Activated naive CD8-positive, alpha-beta T cell treated with anti-CD3 and anti-CD28 coated beads, Interleukin-2, amount 50 U/mL, for 24 hours (primary cell): ENCODE measurements at regions not wholly inside any gene's neighbourhood (a gene's known extent, or its start where the extent isn't known, plus 50 kb on each side); places are given as distances from the start of the nearest gene placed in this dataset.

Experiments used
- ATAC-seq: fragments of 150-1000 bp; cut with Tn5 transposase; one replicate; pipeline ENCODE4 v1.10.0; 2021
- DNase-seq: peaks from one replicate; pipeline ENCODE4 v3.0.0; 2021
- H3K27ac Mint-ChIP-seq: one replicate; pipeline ENCODE4 v1.8.0; 2021; ENCODE audit warnings: mild to moderate bottlenecking, mixed read lengths
- H3K27me3 Mint-ChIP-seq: one replicate; pipeline ENCODE4 v1.8.0; 2021; ENCODE audit warnings: mixed read lengths
- H3K36me3 Mint-ChIP-seq: one replicate; pipeline ENCODE4 v1.8.0; 2021; ENCODE audit warnings: low read depth, mixed read lengths
- H3K4me1 Mint-ChIP-seq: one replicate; pipeline ENCODE4 v1.8.0; 2021; ENCODE audit warnings: mixed read lengths
- H3K4me3 Mint-ChIP-seq: one replicate; pipeline ENCODE4 v1.8.0; 2021; ENCODE audit warnings: mild to moderate bottlenecking, moderate library complexity, mixed read lengths
- H3K9me3 Mint-ChIP-seq: one replicate; pipeline ENCODE4 v1.8.0; 2021; ENCODE audit warnings: mixed read lengths

DNA sequence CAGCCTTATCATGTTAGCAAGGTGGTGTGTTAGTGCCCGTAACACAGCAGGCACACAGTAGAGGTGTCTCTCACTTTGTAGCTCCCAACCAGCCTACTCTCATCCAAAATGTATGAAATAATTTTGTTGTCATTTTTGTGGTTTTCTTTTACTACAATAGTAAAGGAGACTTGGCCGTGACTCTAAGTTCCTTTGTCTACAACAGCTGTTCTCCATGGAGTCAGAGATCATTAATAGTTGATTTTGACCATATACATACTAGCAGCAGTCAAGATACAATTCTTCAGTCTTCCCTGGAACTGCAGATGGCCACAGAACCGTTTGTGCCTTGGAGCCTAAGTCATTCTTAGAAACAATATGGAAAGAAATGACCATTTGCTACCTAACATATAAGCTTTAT lies 567.1 kb downstream of the TLR4 start:
- Mint-ChIP-seq H3K9me3 (no peaks in the 10 kb centered on the region), H3K4me3 (no peak overlapping the region), H3K27me3 (no peaks in the 10 kb centered on the region), H3K36me3 (no peaks in the 10 kb centered on the region), H3K27ac (no peak overlapping the region), H3K4me1 (no peaks in the 10 kb centered on the region)
- DNase-seq (no peak), ATAC-seq (no peak)

DNA sequence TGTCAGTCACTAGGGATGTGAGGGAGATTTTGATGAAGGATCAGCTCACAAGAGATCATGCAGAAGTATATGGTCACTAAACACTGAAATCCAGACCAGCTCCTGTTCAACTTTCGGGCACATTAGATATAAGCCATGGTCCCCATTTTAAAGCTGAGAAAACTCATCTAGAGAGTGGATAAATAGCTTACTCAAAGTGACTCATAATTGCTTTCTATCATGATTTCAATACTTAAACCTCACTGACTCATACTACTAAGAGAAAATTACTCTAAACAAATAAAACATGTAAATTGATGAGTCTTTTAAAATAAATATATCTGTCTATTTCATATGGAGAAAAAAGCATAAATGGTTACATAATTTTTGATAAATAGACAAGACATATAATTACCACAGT lies 567.7 kb downstream of the TLR4 start:
- DNase-seq: no peak
- no peak overlapping the region for H3K27ac Mint-ChIP-seq
- no peak for ATAC-seq

DNA sequence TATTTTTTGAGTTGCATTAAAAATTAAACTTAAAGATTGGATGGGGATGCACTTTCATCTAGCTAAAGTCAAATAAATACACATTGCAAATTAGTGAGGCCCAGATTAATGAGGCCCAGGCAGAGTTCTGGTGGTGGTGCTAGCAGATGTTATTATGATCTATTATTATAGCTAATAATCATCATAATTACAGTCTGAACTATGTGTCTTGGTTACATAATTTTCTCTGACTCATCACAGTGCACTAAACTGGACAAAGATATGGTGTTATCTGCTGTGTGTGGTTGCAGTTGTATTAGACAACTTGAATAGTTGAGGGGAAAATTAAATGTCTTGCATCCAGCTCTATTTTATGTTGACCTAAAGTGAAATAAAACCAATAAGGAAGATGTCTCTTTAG lies 568.8 kb downstream of the TLR4 start:
- ATAC-seq (no peak), DNase-seq (no peak)
- Mint-ChIP-seq H3K4me1 (no peaks in the 10 kb centered on the region), H3K27ac (no peak overlapping the region), H3K9me3 (no peaks in the 10 kb centered on the region), H3K27me3 (no peaks in the 10 kb centered on the region), H3K36me3 (no peaks in the 10 kb centered on the region), H3K4me3 (no peak overlapping the region)

More for the DNA sequence above, 567.7 kb downstream of the TLR4 start:
- no peaks in the 10 kb centered on the region for H3K4me1 Mint-ChIP-seq
- no peaks in the 10 kb centered on the region for H3K36me3 Mint-ChIP-seq
- no peak overlapping the region for H3K4me3 Mint-ChIP-seq
- no peaks in the 10 kb centered on the region for H3K9me3 Mint-ChIP-seq
- H3K27me3 Mint-ChIP-seq: no peaks in the 10 kb centered on the region

DNA sequence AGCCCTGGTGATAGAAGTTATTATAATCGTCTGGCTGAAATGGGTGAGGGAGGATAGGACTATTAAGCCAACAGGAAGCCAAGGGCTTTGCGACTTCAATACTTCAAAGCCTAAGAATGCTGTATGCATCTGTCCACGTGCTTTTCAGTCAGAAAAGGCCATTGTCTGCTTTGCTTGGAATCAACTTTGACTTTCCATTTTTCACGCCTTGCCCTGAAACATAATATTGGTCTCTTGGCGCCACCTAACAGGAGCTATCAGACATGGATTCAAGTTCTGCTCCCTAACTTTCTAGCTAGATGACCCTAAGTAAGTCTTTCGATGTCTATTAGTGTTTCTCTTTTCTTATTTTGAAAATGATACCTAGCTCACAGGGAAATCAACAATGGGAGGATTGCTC lies 572.6 kb downstream of the TLR4 start:
- H3K4me3 Mint-ChIP-seq: no peak overlapping the region
- peaks cover 2% of the 10 kb centered on the region for H3K27me3 Mint-ChIP-seq
- no peak for ATAC-seq
- no peak for DNase-seq
- H3K27ac Mint-ChIP-seq: no peak overlapping the region
- H3K9me3 Mint-ChIP-seq: no peaks in the 10 kb centered on the region
- H3K36me3 Mint-ChIP-seq: no peaks in the 10 kb centered on the region
- no peaks in the 10 kb centered on the region for H3K4me1 Mint-ChIP-seq

DNA sequence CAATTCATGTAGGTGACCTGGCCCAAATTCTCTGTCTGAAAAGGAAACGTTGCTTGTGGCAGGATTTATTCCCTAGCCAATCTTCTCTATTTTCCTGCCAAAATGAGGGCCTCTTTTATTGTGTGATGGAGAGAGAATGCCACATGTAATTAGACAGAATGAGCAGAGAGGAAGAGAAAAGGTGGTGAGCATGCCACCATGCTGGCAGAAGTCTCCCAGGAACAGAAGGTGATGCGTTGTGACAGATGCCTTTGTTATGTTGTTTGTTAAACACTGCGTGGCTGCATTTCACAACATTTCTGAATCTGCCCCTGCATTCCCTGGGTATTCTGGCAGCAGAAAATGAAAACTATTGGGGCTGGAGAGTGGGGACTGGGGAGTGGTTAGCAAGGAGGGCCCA lies 577.6 kb downstream of the TLR4 start:
- Mint-ChIP-seq H3K27ac (no peak overlapping the region), H3K27me3 (peaks cover 2% of the 10 kb centered on the region), H3K36me3 (no peaks in the 10 kb centered on the region), H3K9me3 (no peaks in the 10 kb centered on the region), H3K4me1 (no peaks in the 10 kb centered on the region), H3K4me3 (no peak overlapping the region)
- DNase-seq (no peak), ATAC-seq (no peak)

DNA sequence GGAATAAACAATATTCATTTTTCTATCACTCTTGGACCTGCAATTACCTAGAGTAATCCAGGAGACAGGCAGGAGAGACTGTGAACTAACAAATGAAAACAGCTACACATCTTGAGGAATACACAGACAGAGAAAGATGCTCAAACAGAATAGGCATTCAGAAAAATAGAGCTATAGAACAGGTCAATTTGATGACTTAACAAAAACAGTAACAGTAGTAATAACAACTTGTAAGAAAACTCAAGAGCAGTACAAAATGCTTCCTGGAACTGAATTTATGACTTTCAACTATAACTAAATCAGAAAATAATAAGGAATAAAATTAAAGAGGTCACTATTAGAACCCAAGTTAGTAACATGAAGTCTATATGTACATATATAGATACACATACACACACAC lies 579.3 kb downstream of the TLR4 start:
- Mint-ChIP-seq H3K36me3 (no peaks in the 10 kb centered on the region), H3K27me3 (peaks cover 2% of the 10 kb centered on the region)

DNA sequence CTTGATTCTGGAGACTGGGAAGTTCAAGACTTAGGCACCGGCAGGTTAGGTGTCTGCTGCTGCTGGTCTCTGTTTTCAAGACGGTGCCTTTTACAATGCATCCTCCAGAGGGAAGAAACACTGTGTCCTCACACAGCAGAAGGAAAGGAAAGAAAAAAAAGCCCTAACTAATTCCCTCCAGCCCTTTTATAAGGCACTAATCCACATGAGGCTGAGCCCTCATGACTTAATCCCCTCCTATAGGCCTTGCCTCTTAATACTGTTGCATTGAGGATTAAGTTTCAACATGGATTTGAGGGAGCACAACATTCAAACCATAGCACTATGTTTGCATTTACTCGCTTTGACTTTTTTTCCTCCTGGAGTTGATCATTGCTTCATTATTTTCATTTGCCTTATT lies 585.9 kb downstream of the TLR4 start:
- DNase-seq (no peak), ATAC-seq (no peak)
- Mint-ChIP-seq H3K27me3 (peaks cover 4% of the 10 kb centered on the region), H3K9me3 (peaks cover 9% of the 10 kb centered on the region), H3K4me3 (no peak overlapping the region), H3K4me1 (no peaks in the 10 kb centered on the region), H3K36me3 (no peaks in the 10 kb centered on the region), H3K27ac (no peak overlapping the region)

More for the DNA sequence above, 579.3 kb downstream of the TLR4 start:
- Mint-ChIP-seq H3K27ac (no peak overlapping the region), H3K9me3 (no peaks in the 10 kb centered on the region), H3K4me1 (no peaks in the 10 kb centered on the region), H3K4me3 (no peak overlapping the region)
- DNase-seq (no peak), ATAC-seq (no peak)

DNA sequence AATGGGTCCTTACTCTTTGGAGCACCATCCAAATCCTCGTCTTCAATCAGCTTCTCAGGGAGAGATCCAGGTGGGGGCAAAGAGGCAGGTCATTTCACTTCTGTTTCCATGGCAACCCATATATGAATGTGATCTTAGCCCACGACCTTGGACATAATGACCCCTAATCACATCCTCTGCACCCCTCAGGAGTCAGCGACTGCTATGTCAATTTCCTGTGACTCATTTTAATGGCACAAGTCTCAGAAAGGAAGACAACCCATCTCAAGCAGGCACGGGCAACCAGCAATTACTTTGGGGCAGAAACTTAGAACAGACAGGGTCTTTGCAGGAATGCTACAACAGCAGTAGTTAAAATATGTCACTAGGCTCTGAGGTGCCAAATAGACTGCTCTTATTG lies 591.2 kb downstream of the TLR4 start:
- Mint-ChIP-seq H3K9me3 (peaks cover 7% of the 10 kb centered on the region), H3K27me3 (peaks cover 4% of the 10 kb centered on the region), H3K4me1 (no peaks in the 10 kb centered on the region), H3K27ac (no peak overlapping the region), H3K4me3 (no peak overlapping the region), H3K36me3 (no peaks in the 10 kb centered on the region)
- DNase-seq (no peak), ATAC-seq (no peak)

DNA sequence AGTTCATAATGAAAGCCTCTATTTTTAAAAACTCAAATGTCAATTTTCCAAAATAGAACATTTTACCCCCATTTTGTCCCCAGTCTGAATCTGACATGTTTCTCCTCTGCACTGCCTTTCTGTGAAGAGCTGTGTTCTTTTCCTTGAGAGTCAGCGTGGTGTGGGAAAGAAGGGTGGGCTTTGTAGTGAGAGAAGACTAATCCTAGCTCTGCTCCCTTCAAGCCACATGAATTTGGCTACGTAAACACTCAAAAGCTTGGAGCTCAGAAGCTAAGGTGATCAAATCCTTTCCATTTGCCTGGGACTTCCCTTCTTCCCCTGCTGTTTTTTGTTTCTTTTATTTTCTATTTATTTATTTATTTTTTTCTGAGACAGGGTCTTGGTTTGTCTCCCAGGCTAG lies 598.5 kb downstream of the TLR4 start:
- Mint-ChIP-seq H3K4me3 (no peak overlapping the region), H3K9me3 (no peaks in the 10 kb centered on the region), H3K27ac (no peak overlapping the region), H3K4me1 (no peaks in the 10 kb centered on the region), H3K27me3 (no peaks in the 10 kb centered on the region), H3K36me3 (no peaks in the 10 kb centered on the region)
- ATAC-seq (no peak), DNase-seq (no peak)

DNA sequence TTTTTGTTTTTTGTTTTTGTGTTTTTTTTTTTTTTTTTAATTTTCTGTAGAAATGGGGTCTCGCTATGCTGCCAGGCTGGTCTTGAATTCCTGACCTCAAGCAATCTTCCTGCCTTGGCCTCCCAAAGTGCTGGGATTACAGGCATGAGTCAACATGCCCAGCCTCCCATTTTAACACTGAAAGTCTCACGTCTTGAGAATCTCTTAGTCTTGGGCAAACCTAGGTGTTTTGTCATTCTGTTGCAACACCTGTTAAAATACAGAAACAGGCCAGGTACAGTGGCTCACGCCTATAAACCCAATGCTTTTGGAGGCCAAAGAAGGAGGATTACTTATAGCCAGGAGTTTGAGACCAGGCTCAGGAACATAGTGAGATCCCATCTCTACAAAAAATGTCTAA lies 599.0 kb downstream of the TLR4 start:
- Mint-ChIP-seq H3K9me3 (no peaks in the 10 kb centered on the region), H3K4me3 (no peak overlapping the region), H3K36me3 (no peaks in the 10 kb centered on the region), H3K27ac (no peak overlapping the region), H3K4me1 (no peaks in the 10 kb centered on the region), H3K27me3 (no peaks in the 10 kb centered on the region)
- DNase-seq (no peak), ATAC-seq (no peak)

DNA sequence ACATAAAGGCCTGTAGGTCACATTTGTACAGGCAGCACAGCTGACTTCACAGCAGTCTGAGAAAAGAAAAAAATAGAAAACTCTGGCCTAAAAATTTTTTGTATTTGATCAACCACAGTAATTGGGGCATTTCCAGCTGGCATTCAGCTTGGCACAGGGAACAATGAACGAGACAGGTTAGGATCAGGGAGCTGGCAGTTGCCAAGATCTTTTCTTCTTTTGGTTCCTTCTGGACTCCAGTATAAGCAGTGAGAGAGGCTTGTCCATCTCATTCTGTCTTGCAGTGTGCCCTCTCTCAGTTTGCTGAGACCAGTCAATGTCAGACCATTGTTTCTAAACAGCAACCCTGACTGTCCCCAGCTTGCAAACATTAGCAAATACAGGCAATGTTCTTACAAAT lies 601.1 kb downstream of the TLR4 start:
- no peak overlapping the region for H3K27ac Mint-ChIP-seq
- H3K27me3 Mint-ChIP-seq: no peaks in the 10 kb centered on the region
- H3K4me3 Mint-ChIP-seq: no peak overlapping the region

DNA sequence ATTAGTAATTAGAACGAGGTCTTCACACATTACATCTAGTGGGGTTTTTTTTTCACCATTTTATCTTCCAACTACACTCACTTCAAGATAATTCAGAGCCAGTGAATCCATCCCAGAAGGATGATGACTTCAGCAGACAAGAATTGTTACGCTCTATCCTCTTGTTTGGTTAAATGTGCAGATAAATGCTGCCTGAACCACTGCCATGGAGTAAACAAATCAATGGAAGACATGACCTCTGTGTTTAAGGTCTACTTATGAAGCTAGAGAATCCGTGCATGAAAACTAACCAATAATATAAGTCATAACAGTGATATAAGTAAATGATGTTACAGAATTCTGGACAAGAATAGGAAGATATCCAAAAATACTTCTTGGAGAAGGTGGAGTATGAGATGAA lies 602.6 kb downstream of the TLR4 start:
- no peak for DNase-seq
- no peak overlapping the region for H3K4me3 Mint-ChIP-seq
- no peaks in the 10 kb centered on the region for H3K4me1 Mint-ChIP-seq
- no peak for ATAC-seq
- H3K27ac Mint-ChIP-seq: no peak overlapping the region
- no peaks in the 10 kb centered on the region for H3K27me3 Mint-ChIP-seq
- H3K9me3 Mint-ChIP-seq: no peaks in the 10 kb centered on the region
- H3K36me3 Mint-ChIP-seq: no peaks in the 10 kb centered on the region

More for the DNA sequence above, 601.1 kb downstream of the TLR4 start:
- Mint-ChIP-seq H3K36me3 (no peaks in the 10 kb centered on the region), H3K4me1 (no peaks in the 10 kb centered on the region), H3K9me3 (no peaks in the 10 kb centered on the region)
- DNase-seq: no peak
- no peak for ATAC-seq

DNA sequence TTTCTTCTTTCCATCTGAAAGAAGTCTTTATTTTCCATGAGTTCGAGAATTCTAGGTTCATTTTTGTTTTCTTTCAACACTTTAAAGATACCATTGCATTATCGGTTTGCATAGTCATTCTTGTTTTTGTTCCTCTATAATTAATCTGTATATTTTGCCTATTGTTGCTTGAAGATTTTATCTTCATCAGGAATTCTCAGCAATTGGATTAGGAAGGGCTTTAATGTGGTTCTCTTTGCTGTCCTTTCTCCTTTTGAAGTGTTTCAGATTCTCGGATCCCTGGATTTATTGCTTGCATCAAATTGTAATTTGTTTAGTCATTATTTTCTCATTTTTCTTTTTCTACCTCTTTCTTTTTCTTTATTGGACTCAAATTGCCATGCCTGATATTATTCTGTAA lies 609.8 kb downstream of the TLR4 start:
- ATAC-seq: no peak

DNA sequence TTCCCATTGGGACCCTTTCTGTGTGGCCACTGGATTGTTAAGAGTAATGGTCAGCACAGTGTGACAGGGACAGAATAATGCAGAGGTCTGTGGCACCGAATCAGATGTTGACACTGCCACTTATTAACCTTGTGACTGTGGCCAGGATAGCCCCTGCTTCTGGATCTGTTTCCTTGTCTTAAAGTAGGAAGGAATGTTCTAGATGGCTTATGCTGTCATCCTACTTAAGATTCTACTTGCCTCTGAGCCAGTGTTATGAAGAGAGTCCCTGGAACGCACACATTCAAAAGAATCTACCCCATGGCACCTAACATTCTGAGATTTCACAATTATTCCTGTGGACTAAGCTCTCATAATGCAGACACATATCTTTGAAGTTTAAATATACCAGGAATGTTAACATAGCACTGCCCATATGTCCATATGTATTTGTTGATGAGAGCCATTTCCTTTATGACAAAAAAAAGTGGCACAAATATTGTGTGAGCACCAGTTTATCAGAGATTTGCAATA lies 612.7 kb downstream of the TLR4 start:
- Mint-ChIP-seq H3K9me3 (no peaks in the 10 kb centered on the region), H3K4me1 (no peaks in the 10 kb centered on the region), H3K27ac (no peak overlapping the region), H3K36me3 (no peaks in the 10 kb centered on the region), H3K27me3 (no peaks in the 10 kb centered on the region), H3K4me3 (no peak overlapping the region)
- DNase-seq: no peak
- no peak for ATAC-seq

More for the DNA sequence above, 609.8 kb downstream of the TLR4 start:
- no peak overlapping the region for H3K27ac Mint-ChIP-seq
- H3K4me1 Mint-ChIP-seq: no peaks in the 10 kb centered on the region
- H3K4me3 Mint-ChIP-seq: no peak overlapping the region
- no peaks in the 10 kb centered on the region for H3K9me3 Mint-ChIP-seq
- no peaks in the 10 kb centered on the region for H3K27me3 Mint-ChIP-seq
- H3K36me3 Mint-ChIP-seq: no peaks in the 10 kb centered on the region
- DNase-seq: no peak

DNA sequence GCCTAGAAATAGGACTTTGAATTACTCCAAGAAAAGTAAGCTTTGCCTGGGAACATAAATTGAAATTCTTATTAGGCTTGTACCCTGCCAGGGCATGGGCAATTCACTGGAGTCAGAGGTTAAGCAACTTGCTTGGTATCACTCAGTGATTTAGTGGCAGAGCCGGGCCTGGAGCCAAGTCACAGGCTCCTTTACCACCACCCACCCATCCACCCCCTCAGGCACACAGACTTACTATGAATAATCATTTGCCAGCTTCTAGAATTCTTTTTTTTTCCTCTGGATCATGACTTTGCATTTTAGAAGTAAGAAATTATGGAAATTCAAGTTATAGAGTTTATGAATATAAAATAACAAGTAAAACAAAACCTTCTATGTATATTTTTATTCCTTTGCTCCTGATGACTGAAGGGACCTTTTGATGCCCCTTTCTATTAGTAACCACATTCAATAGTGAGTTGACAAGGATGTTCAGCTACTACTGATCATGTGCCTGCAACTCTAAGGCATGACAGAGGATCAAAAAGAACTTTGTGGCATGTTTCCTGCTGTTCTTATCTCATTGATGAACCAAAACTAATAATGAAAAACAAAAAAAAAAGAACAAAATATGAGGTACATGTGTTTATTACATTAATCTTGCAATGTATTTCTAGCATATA lies 614.7 kb downstream of the TLR4 start:
- H3K9me3 Mint-ChIP-seq: no peaks in the 10 kb centered on the region
- no peak for DNase-seq
- H3K27me3 Mint-ChIP-seq: no peaks in the 10 kb centered on the region
- H3K4me3 Mint-ChIP-seq: no peak overlapping the region
- no peak for ATAC-seq
- no peak overlapping the region for H3K27ac Mint-ChIP-seq
- H3K36me3 Mint-ChIP-seq: no peaks in the 10 kb centered on the region
- H3K4me1 Mint-ChIP-seq: no peaks in the 10 kb centered on the region

DNA sequence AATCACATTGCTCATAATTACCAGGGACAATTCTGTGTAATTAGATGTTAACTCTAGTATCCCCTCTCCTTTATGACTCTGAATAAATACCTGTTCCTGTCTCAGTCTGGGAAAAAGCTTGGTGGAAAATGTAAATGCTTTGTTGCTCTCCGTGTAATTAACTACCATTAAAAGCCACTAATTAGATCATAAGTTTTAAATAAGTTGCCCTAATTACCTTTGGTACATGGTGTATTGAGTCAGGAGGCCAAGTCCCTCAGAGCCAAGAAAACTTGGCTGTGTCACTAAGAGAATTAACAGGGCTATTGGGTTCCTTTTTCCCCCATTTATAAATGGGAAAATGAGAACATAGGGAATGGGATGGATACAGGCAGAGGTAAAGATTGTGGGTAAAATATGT lies 617.6 kb downstream of the TLR4 start:
- ATAC-seq (no peak), DNase-seq (no peak)
- Mint-ChIP-seq H3K36me3 (no peaks in the 10 kb centered on the region), H3K27me3 (no peaks in the 10 kb centered on the region), H3K4me3 (no peak overlapping the region), H3K9me3 (no peaks in the 10 kb centered on the region), H3K27ac (no peak overlapping the region), H3K4me1 (no peaks in the 10 kb centered on the region)
